ENCODE measurements at regions not wholly inside any gene's neighbourhood (a gene's known extent, or its start where the extent isn't known, plus 50 kb on each side); places are given as distances from the start of the nearest gene placed in this dataset.

GRCh38 chr4:123802933-123803332 is 406.3 kb downstream of the SPRY1 start:
- TF ChIP-seq CTCF (optimal IDR thresholded peaks at IDR 0.05 in 1 of 3, IDR thresholded peaks at IDR 0.05 in 1 of 3, conservative IDR thresholded peaks at IDR 0.05 in 1 of 3; ENCODE audit: extremely low read depth in 1 of 3, insufficient read depth in 2 of 3, low read length in 3 of 3) (no peak), EZH2 (IDR thresholded peaks at IDR 0.05; ENCODE audit: low read length) (no peak)
